SU-DHL-6 (cell line): ENCODE measurements at regions not wholly inside any gene's neighbourhood (a gene's known extent, or its start where the extent isn't known, plus 50 kb on each side); places are given as distances from the start of the nearest gene placed in this dataset.

Experiments
- H2AFZ ChIP-seq: fragments of 200-600 bp; sonication (generic); 2 replicates; pipeline ENCODE4 v1.6.1; 2014; ENCODE audit warnings: low read depth, mild to moderate bottlenecking, moderate library complexity, mixed read lengths, antibody characterized with exemption, low read length; ENCODE audit not compliant: severe bottlenecking
- H3F3A ChIP-seq: fragments of 200-600 bp; shearing (Covaris generic); 2 replicates; pipeline ENCODE4 v1.6.0; 2016; ENCODE audit warnings: antibody characterized with exemption, mild to moderate bottlenecking; ENCODE audit not compliant: insufficient read depth
- H3K27ac ChIP-seq: fragments of 200-600 bp; sonication (generic); 2 replicates; pipeline ENCODE4 v1.5.1; 2016; ENCODE audit warnings: low read depth, mild to moderate bottlenecking, low read length, moderate library complexity, mixed read lengths
- H3K27me3 ChIP-seq: fragments of 200-600 bp; sonication (generic), shearing (Covaris generic); 2 replicates; pipeline ENCODE4 v1.6.0; 2014; ENCODE audit warnings: mild to moderate bottlenecking, low read length
- H3K36me3 ChIP-seq: fragments of 200-600 bp; sonication (generic); 2 replicates; pipeline ENCODE4 v1.6.1; 2014; ENCODE audit warnings: mild to moderate bottlenecking, low read length, mixed read lengths
- H3K4me2 ChIP-seq: fragments of 300-600, 200-600 bp; shearing (Covaris generic), sonication (generic); 2 replicates; pipeline ENCODE4 v1.6.0; 2014; ENCODE audit warnings: low read length, low read depth, mild to moderate bottlenecking; ENCODE audit not compliant: poor library complexity, severe bottlenecking
- H3K4me3 ChIP-seq: fragments of 200-600 bp; sonication (generic); 2 replicates; pipeline ENCODE4 v1.5.1; 2014; ENCODE audit warnings: antibody characterized with exemption, low read length, mild to moderate bottlenecking, mixed read lengths; ENCODE audit not compliant: insufficient read depth, poor library complexity, severe bottlenecking
- H3K79me2 ChIP-seq: fragments of 200-600 bp; sonication (generic); 2 replicates; pipeline ENCODE4 v1.6.1; 2014; ENCODE audit warnings: mild to moderate bottlenecking, low read length, moderate library complexity; ENCODE audit not compliant: insufficient read depth
- H3K9ac ChIP-seq: fragments of 200-600 bp; sonication (generic); 2 replicates; pipeline ENCODE4 v1.7.0; 2014; ENCODE audit warnings: mild to moderate bottlenecking, low read length
- H3K9me2 ChIP-seq: fragments of 200-600 bp; sonication (generic); replicated peaks from 2 replicates; pipeline ENCODE4 v1.6.1; 2014; ENCODE audit warnings: low read length; ENCODE audit not compliant: insufficient read depth
- H3K9me3 ChIP-seq: fragments of 200-600 bp; sonication (generic); 2 replicates; pipeline ENCODE4 v1.6.1; 2014; ENCODE audit warnings: low read length, mixed read lengths; ENCODE audit not compliant: insufficient read depth
- H4K20me1 ChIP-seq: fragments of 200-600 bp; sonication (generic); 2 replicates; pipeline ENCODE4 v1.6.1; 2014; ENCODE audit warnings: low read depth, mild to moderate bottlenecking, antibody characterized with exemption, low read length, moderate library complexity, mixed read lengths
- CTCF ChIP-seq: fragments of 200-600 bp; sonication (generic); IDR thresholded peaks from one replicate; pipeline ENCODE4 v1.5.1; 2017; ENCODE audit warnings: antibody characterized with exemption, mild to moderate bottlenecking, low read length, moderate library complexity; ENCODE audit not compliant: insufficient read depth, poor library complexity, severe bottlenecking
- EZH2phosphoT487 ChIP-seq: fragments of 200-600 bp; sonication (generic), shearing (Covaris generic); conservative IDR thresholded peaks from 2 replicates; pipeline ENCODE4 v1.6.1; 2018; ENCODE audit warnings: mild to moderate bottlenecking, antibody characterized with exemption, low read length, moderate library complexity, mixed read lengths

DNA sequence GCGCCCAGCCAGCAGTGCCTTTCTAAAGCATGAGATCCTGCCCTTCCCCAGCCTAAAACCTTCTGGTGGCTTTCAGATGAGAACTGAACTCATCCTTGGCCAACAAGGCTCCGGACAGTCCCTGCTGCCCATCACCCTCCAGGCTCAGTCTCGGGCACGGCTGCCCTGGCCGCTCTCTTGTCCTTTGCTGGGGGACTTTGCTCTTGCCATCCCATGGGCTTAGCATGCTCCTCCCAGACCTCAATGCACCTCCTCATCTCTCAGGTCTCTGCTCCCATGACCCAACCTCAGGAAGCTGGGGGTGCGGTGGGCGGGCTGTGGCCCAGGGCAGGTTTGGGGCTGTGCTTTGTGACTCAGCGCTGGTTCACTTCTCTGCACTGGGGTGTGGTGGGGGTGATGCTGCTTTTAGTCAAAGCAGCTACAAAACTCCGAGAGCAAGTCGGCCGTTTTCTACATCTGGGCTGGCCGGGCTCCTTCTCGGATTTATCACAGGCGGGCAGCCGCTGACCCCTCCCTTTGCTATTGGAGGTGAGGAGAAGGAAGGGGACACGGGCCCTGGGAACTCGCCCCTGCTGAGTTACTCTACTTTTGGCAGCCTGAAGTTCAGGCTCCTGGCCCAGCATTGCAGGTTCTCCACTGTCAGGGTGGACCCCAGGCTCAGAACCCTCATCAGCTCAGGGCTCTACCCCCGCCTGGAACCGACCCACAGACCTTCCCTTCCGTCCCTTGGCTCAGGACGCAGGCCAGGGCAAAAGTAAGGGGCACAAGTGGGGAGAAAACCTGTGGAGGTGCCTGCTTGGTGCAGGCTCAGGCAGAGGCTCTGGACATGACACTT is 90.6 kb upstream of the TAF1B start:
- Histone ChIP-seq H3K9me2 (no peaks in the 10 kb centered on the region), H3F3A (no peaks in the 10 kb centered on the region), H3K4me3 (no peak overlapping the region), H3K9me3 (no peaks in the 10 kb centered on the region), H3K27me3 (no peaks in the 10 kb centered on the region), H3K27ac (no peak overlapping the region), H3K36me3 (no peaks in the 10 kb centered on the region), H2AFZ (no peak overlapping the region), H3K79me2 (no peaks in the 10 kb centered on the region), H3K4me2 (no peak overlapping the region), H3K9ac (no peak overlapping the region), H4K20me1 (no peaks in the 10 kb centered on the region)
- TF ChIP-seq EZH2phosphoT487 = no peak

DNA sequence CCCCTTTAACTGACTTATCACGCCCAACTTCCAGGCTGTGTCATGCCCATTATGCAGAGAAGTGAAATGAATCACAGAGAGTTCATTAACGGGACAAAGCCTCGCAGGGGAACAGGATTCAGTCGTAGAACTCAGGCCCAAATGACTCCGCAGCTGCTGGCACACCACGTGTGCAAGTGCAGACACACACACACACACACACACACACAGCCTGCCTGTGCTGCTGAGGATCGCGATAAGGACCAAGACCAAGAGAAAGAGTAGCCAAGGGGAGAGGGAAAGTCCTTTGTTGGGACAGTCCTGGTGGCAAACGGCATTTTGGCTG is 90.0 kb upstream of the TAF1B start:
- Histone ChIP-seq H3K27me3 (no peaks in the 10 kb centered on the region), H4K20me1 (no peaks in the 10 kb centered on the region), H3K4me3 (no peak overlapping the region), H3F3A (no peaks in the 10 kb centered on the region), H3K36me3 (no peaks in the 10 kb centered on the region), H3K27ac (no peak overlapping the region), H2AFZ (no peak overlapping the region), H3K9me2 (no peaks in the 10 kb centered on the region), H3K9me3 (no peaks in the 10 kb centered on the region), H3K9ac (no peak overlapping the region), H3K4me2 (no peak overlapping the region), H3K79me2 (no peaks in the 10 kb centered on the region)
- TF ChIP-seq EZH2phosphoT487 (no peak), CTCF (no peak)

- Histone ChIP-seq H3K4me3 (no peak overlapping the region), H4K20me1 (no peaks in the 10 kb centered on the region), H3K27me3 (no peaks in the 10 kb centered on the region), H3K9me2 (no peaks in the 10 kb centered on the region), H2AFZ (no peak overlapping the region), H3K9me3 (no peaks in the 10 kb centered on the region), H3K36me3 (no peaks in the 10 kb centered on the region), H3K27ac (no peak overlapping the region), H3K4me2 (no peak overlapping the region), H3K79me2 (no peaks in the 10 kb centered on the region), H3F3A (no peaks in the 10 kb centered on the region), H3K9ac (no peak overlapping the region)
- TF ChIP-seq CTCF (no peak), EZH2phosphoT487 (no peak)
Measured at GRCh38 chr2:9753665-9754531, 89.4 kb upstream of the TAF1B start.

DNA sequence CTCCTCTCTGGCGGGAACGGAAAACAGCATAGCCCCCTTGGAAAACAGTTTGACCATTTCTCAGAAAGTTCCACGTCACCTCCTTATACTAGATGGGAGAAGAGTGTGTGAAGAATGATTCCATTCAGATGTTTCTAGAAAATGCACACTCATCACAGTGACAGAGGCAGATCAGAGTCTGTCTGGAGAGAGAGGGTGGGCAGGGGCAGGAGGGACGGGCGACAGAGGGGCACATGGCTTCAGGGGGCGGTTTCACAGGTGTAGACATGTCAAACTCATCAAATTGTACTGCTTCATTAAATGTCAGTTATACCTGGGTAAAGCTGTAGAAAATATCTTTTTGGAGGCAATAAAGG is 88.8 kb upstream of the TAF1B start:
- no peak overlapping the region for H3K27ac ChIP-seq
- H3K4me3 ChIP-seq = no peak overlapping the region
- no peak overlapping the region for H3K4me2 ChIP-seq
- H3K79me2 ChIP-seq = no peaks in the 10 kb centered on the region
- H3F3A ChIP-seq = no peaks in the 10 kb centered on the region
- H3K27me3 ChIP-seq = no peaks in the 10 kb centered on the region
- no peaks in the 10 kb centered on the region for H3K9me3 ChIP-seq
- H3K9ac ChIP-seq = no peak overlapping the region
- H3K36me3 ChIP-seq = no peaks in the 10 kb centered on the region
- no peaks in the 10 kb centered on the region for H3K9me2 ChIP-seq
- H4K20me1 ChIP-seq = no peaks in the 10 kb centered on the region
- TF ChIP-seq EZH2phosphoT487 (no peak), CTCF (no peak)
- no peak overlapping the region for H2AFZ ChIP-seq
